ENCODE measurements at regions not wholly inside any gene's neighbourhood (a gene's known extent, or its start where the extent isn't known, plus 50 kb on each side); places are given as distances from the start of the nearest gene placed in this dataset.
"Not testable (repeated sequence)": the region's sequence is repeated elsewhere in the genome, so short reads cannot be mapped to it uniquely, and the experiment has no call there.

GRCh38 chr15:83335542-83335941 is 51.1 kb upstream of the BNC1 start:
- H3K9ac ChIP-seq (ENCODE audit: low read depth, low read length, poor library complexity); H4K8ac ChIP-seq (ENCODE audit: low read depth, low read length); H3K4me2 ChIP-seq (ENCODE audit: insufficient read depth, low read length, poor library complexity, severe bottlenecking); DNase-seq (ENCODE audit: low spot score); H2AFZ ChIP-seq (ENCODE audit: low read length); H3K27ac ChIP-seq (replicated peaks; ENCODE audit: low read length); H3K18ac ChIP-seq (ENCODE audit: low read length); H3K23ac ChIP-seq (ENCODE audit: low read depth, low read length, poor library complexity); H2AK5ac ChIP-seq (ENCODE audit: low read depth, low read length); H3K27me3 ChIP-seq (ENCODE audit: control insufficient read depth in 3 of 3, insufficient read depth in 3 of 3, low read depth in 1 of 3, low read length in 3 of 3); H3K4ac ChIP-seq (ENCODE audit: low read length); H2BK12ac ChIP-seq (ENCODE audit: low read length); H3K14ac ChIP-seq (ENCODE audit: low read length); H2BK15ac ChIP-seq (ENCODE audit: low read length); H3K36me3 ChIP-seq (replicated peaks in 1 of 2; ENCODE audit: control insufficient read depth in 2 of 2, insufficient read depth in 2 of 2, low read length in 2 of 2); H2BK120ac ChIP-seq (ENCODE audit: low read depth, low read length); H3K9me3 ChIP-seq (replicated peaks in 1 of 2; ENCODE audit: control insufficient read depth in 2 of 2, insufficient read depth in 1 of 2, low read depth in 1 of 2, low read length in 2 of 2); H4K91ac ChIP-seq (ENCODE audit: low read depth, low read length, poor library complexity); H3K4me3 ChIP-seq (ENCODE audit: low read length in 2 of 2); H3K4me1 ChIP-seq (ENCODE audit: control insufficient read depth in 2 of 2, insufficient read depth in 1 of 2, low read depth in 1 of 2, low read length in 2 of 2); H2BK5ac ChIP-seq (ENCODE audit: low read length); H3K79me1 ChIP-seq (ENCODE audit: low read depth, low read length): not testable (repeated sequence)
- WGBS, 2 donors (ENCODE audit: extremely low coverage in 2 of 2, insufficient read length in 2 of 2, insufficient replicate concordance in 1 of 2) = no CpG with 5 or more reads among the region's 1 CpG

- WGBS, 2 donors (ENCODE audit: extremely low coverage in 2 of 2, insufficient read length in 2 of 2, insufficient replicate concordance in 1 of 2) = no CpG with 5 or more reads among the region's 5 CpGs
- Histone ChIP-seq H3K18ac (ENCODE audit: low read length) (no peak overlapping the region), H2BK12ac (ENCODE audit: low read length) (no peak overlapping the region), H3K9me3 (replicated peaks in 1 of 2; ENCODE audit: control insufficient read depth in 2 of 2, insufficient read depth in 1 of 2, low read depth in 1 of 2, low read length in 2 of 2) (no peaks in the 10 kb centered on the region), H3K4me1 (ENCODE audit: control insufficient read depth in 2 of 2, insufficient read depth in 1 of 2, low read depth in 1 of 2, low read length in 2 of 2) (no peaks in the 10 kb centered on the region), H3K27ac (replicated peaks; ENCODE audit: low read length) (no peak overlapping the region), H2BK5ac (ENCODE audit: low read length) (no peak overlapping the region), H4K91ac (ENCODE audit: low read depth, low read length, poor library complexity) (no peak overlapping the region), H3K14ac (ENCODE audit: low read length) (no peak overlapping the region), H3K36me3 (replicated peaks in 1 of 2; ENCODE audit: control insufficient read depth in 2 of 2, insufficient read depth in 2 of 2, low read length in 2 of 2) (no peaks in the 10 kb centered on the region), H3K23ac (ENCODE audit: low read depth, low read length, poor library complexity) (no peak overlapping the region), H3K4ac (ENCODE audit: low read length) (no peak overlapping the region), H3K27me3 (ENCODE audit: control insufficient read depth in 3 of 3, insufficient read depth in 3 of 3, low read depth in 1 of 3, low read length in 3 of 3) (no peaks in the 10 kb centered on the region), H3K9ac (ENCODE audit: low read depth, low read length, poor library complexity) (no peak overlapping the region), H3K4me3 (ENCODE audit: low read length in 2 of 2) (no peak overlapping the region), H3K4me2 (ENCODE audit: insufficient read depth, low read length, poor library complexity, severe bottlenecking) (no peak overlapping the region), H2BK120ac (ENCODE audit: low read depth, low read length) (no peak overlapping the region), H2AK5ac (ENCODE audit: low read depth, low read length) (no peak overlapping the region), H3K79me1 (ENCODE audit: low read depth, low read length) (no peaks in the 10 kb centered on the region), H2AFZ (ENCODE audit: low read length) (no peak overlapping the region), H4K8ac (ENCODE audit: low read depth, low read length) (no peak overlapping the region), H2BK15ac (ENCODE audit: low read length) (no peak overlapping the region)
- DNase-seq (ENCODE audit: low spot score) = no peak
These were observed 54.9 kb upstream of the BNC1 start for GRCh38 chr15:83339396-83339795.

GRCh38 chr15:83340087-83340486 is 55.6 kb upstream of the BNC1 start:
- H3K4me2 ChIP-seq (ENCODE audit: insufficient read depth, low read length, poor library complexity, severe bottlenecking) = no peak overlapping the region
- no peak overlapping the region for H2BK12ac ChIP-seq (ENCODE audit: low read length)
- no peak overlapping the region for H4K91ac ChIP-seq (ENCODE audit: low read depth, low read length, poor library complexity)
- H3K27me3 ChIP-seq (ENCODE audit: control insufficient read depth in 3 of 3, insufficient read depth in 3 of 3, low read depth in 1 of 3, low read length in 3 of 3) = no peaks in the 10 kb centered on the region
- no peaks in the 10 kb centered on the region for H3K79me1 ChIP-seq (ENCODE audit: low read depth, low read length)
- H2BK5ac ChIP-seq (ENCODE audit: low read length) = no peak overlapping the region
- H3K9me3 ChIP-seq (replicated peaks in 1 of 2; ENCODE audit: control insufficient read depth in 2 of 2, insufficient read depth in 1 of 2, low read depth in 1 of 2, low read length in 2 of 2) = no peaks in the 10 kb centered on the region
- no peaks in the 10 kb centered on the region for H3K36me3 ChIP-seq (replicated peaks in 1 of 2; ENCODE audit: control insufficient read depth in 2 of 2, insufficient read depth in 2 of 2, low read length in 2 of 2)
- H2AFZ ChIP-seq (ENCODE audit: low read length) = no peak overlapping the region
- no peak overlapping the region for H3K18ac ChIP-seq (ENCODE audit: low read length)
- no peak overlapping the region for H3K9ac ChIP-seq (ENCODE audit: low read depth, low read length, poor library complexity)
- H3K4ac ChIP-seq (ENCODE audit: low read length) = no peak overlapping the region
- H3K14ac ChIP-seq (ENCODE audit: low read length) = no peak overlapping the region
- H4K8ac ChIP-seq (ENCODE audit: low read depth, low read length) = no peak overlapping the region
- no peak overlapping the region for H3K4me3 ChIP-seq (ENCODE audit: low read length in 2 of 2)
- H3K23ac ChIP-seq (ENCODE audit: low read depth, low read length, poor library complexity) = no peak overlapping the region
- no peak overlapping the region for H2AK5ac ChIP-seq (ENCODE audit: low read depth, low read length)
- WGBS, 2 donors (ENCODE audit: extremely low coverage in 2 of 2, insufficient read length in 2 of 2, insufficient replicate concordance in 1 of 2) = no CpG with 5 or more reads among the region's 1 CpG
- no peak overlapping the region for H2BK15ac ChIP-seq (ENCODE audit: low read length)
- H3K4me1 ChIP-seq (ENCODE audit: control insufficient read depth in 2 of 2, insufficient read depth in 1 of 2, low read depth in 1 of 2, low read length in 2 of 2) = no peaks in the 10 kb centered on the region
- H3K27ac ChIP-seq (replicated peaks; ENCODE audit: low read length) = no peak overlapping the region
- H2BK120ac ChIP-seq (ENCODE audit: low read depth, low read length) = no peak overlapping the region
- DNase-seq (ENCODE audit: low spot score) = no peak

- Histone ChIP-seq H3K79me1 (ENCODE audit: low read depth, low read length) (no peaks in the 10 kb centered on the region), H3K23ac (ENCODE audit: low read depth, low read length, poor library complexity) (no peak overlapping the region), H3K14ac (ENCODE audit: low read length) (no peak overlapping the region), H3K9ac (ENCODE audit: low read depth, low read length, poor library complexity) (no peak overlapping the region), H2AK5ac (ENCODE audit: low read depth, low read length) (no peak overlapping the region), H3K4me3 (ENCODE audit: low read length in 2 of 2) (no peak overlapping the region), H3K4me1 (ENCODE audit: control insufficient read depth in 2 of 2, insufficient read depth in 1 of 2, low read depth in 1 of 2, low read length in 2 of 2) (no peaks in the 10 kb centered on the region), H2BK5ac (ENCODE audit: low read length) (no peak overlapping the region), H4K91ac (ENCODE audit: low read depth, low read length, poor library complexity) (no peak overlapping the region), H3K4me2 (ENCODE audit: insufficient read depth, low read length, poor library complexity, severe bottlenecking) (no peak overlapping the region), H2BK120ac (ENCODE audit: low read depth, low read length) (no peak overlapping the region), H3K4ac (ENCODE audit: low read length) (no peak overlapping the region), H2AFZ (ENCODE audit: low read length) (no peak overlapping the region), H4K8ac (ENCODE audit: low read depth, low read length) (no peak overlapping the region), H3K27ac (replicated peaks; ENCODE audit: low read length) (no peak overlapping the region), H2BK15ac (ENCODE audit: low read length) (no peak overlapping the region), H3K36me3 (replicated peaks in 1 of 2; ENCODE audit: control insufficient read depth in 2 of 2, insufficient read depth in 2 of 2, low read length in 2 of 2) (no peaks in the 10 kb centered on the region), H3K27me3 (ENCODE audit: control insufficient read depth in 3 of 3, insufficient read depth in 3 of 3, low read depth in 1 of 3, low read length in 3 of 3) (no peaks in the 10 kb centered on the region), H3K9me3 (replicated peaks in 1 of 2; ENCODE audit: control insufficient read depth in 2 of 2, insufficient read depth in 1 of 2, low read depth in 1 of 2, low read length in 2 of 2) (no peaks in the 10 kb centered on the region), H2BK12ac (ENCODE audit: low read length) (no peak overlapping the region), H3K18ac (ENCODE audit: low read length) (no peak overlapping the region)
- WGBS, 2 donors (ENCODE audit: extremely low coverage in 2 of 2, insufficient read length in 2 of 2, insufficient replicate concordance in 1 of 2) = no CpG with 5 or more reads among the region's 3 CpGs
- DNase-seq (ENCODE audit: low spot score) = no peak
These were observed 61.9 kb upstream of the BNC1 start for GRCh38 chr15:83346342-83346741.
